Liver (tissue), 8 donors: ENCODE measurements at regions not wholly inside any gene's neighbourhood (a gene's known extent, or its start where the extent isn't known, plus 50 kb on each side); places are given as distances from the start of the nearest gene placed in this dataset.

Experiments
- DNase-seq: peaks from one replicate; pipeline ENCODE4 v3.0.0-alpha.2; 2017; ENCODE audit warnings: low spot score
- H3K27ac ChIP-seq, 2 donors: one replicate each; pipeline ENCODE4 v1.7.0; 2013; ENCODE audit warnings: inconsistent platforms in 2 of 2, low read length in 2 of 2, control low read depth in 1 of 2, low read depth in 1 of 2, mild to moderate bottlenecking in 1 of 2
- H3K27me3 ChIP-seq, 4 donors: one replicate each; pipeline versions ENCODE4 v1.6.1 to v1.7.0; 2013; ENCODE audit warnings: low read length in 3 of 4, inconsistent platforms in 1 of 4, mild to moderate bottlenecking in 1 of 4, moderate library complexity in 1 of 4; ENCODE audit not compliant: control insufficient read depth in 4 of 4, insufficient read depth in 4 of 4
- H3K36me3 ChIP-seq, 4 donors: one replicate each; pipeline versions ENCODE4 v1.6.1 to v1.7.0; 2013; ENCODE audit warnings: low read length in 3 of 4, mild to moderate bottlenecking in 3 of 4, low read depth in 1 of 4, moderate library complexity in 1 of 4; ENCODE audit not compliant: control insufficient read depth in 4 of 4, insufficient read depth in 3 of 4
- H3K4me1 ChIP-seq, 4 donors: one replicate each; pipeline versions ENCODE4 v1.6.1 to v1.7.0; 2013; ENCODE audit warnings: low read length in 3 of 4, mild to moderate bottlenecking in 3 of 4, moderate library complexity in 1 of 4; ENCODE audit not compliant: control insufficient read depth in 4 of 4, insufficient read depth in 4 of 4
- H3K4me3 ChIP-seq, 3 donors: one replicate each; pipeline versions ENCODE4 v1.6.1 to v1.7.0; 2013; ENCODE audit warnings: low read length in 3 of 3, control low read depth in 1 of 3, low read depth in 1 of 3, mild to moderate bottlenecking in 1 of 3
- H3K9ac ChIP-seq, 2 donors: one replicate each; pipeline ENCODE4 v1.7.0; 2013; ENCODE audit warnings: low read length in 2 of 2, mild to moderate bottlenecking in 2 of 2, moderate library complexity in 2 of 2, control low read depth in 1 of 2, low read depth in 1 of 2
- H3K9me3 ChIP-seq, 4 donors: one replicate each; pipeline versions ENCODE4 v1.6.1 to v1.7.0; 2013; ENCODE audit warnings: low read length in 3 of 4; ENCODE audit not compliant: control insufficient read depth in 4 of 4
- ATF3 ChIP-seq: IDR thresholded peaks from 2 replicates; pipeline ENCODE4 v1.6.1; 2016; ENCODE audit warnings: antibody characterized with exemption
- CTCF ChIP-seq: fragments of 150-350 bp; IDR thresholded peaks from 2 replicates; pipeline ENCODE4 v1.5.1; 2017; ENCODE audit warnings: improper control_type of control experiment, low read depth, low read length; ENCODE audit not compliant: missing input control
- GABPA ChIP-seq, 2 donors: IDR thresholded peaks in 1 of 2; conservative IDR thresholded peaks in 1 of 2; 2 replicates each; pipeline ENCODE4 v1.6.1; 2016; ENCODE audit warnings: antibody characterized with exemption in 2 of 2, mild to moderate bottlenecking in 1 of 2, moderate library complexity in 1 of 2
- HNF4A ChIP-seq, 2 donors: conservative IDR thresholded peaks; 2 replicates each; pipeline ENCODE4 v1.6.1; 2016; ENCODE audit warnings: antibody characterized with exemption in 2 of 2, mild to moderate bottlenecking in 2 of 2
- JUND ChIP-seq, 2 donors: IDR thresholded peaks; 2 replicates each; pipeline ENCODE4 v1.6.1; 2016; ENCODE audit warnings: antibody characterized with exemption in 2 of 2
- RAD21 ChIP-seq, 2 donors: IDR thresholded peaks; 2 replicates each; pipeline ENCODE4 v1.6.1; 2016; ENCODE audit warnings: antibody characterized with exemption in 2 of 2, mild to moderate bottlenecking in 2 of 2
- REST ChIP-seq: IDR thresholded peaks from 2 replicates; pipeline ENCODE4 v1.6.1; 2016; ENCODE audit warnings: antibody characterized with exemption, mild to moderate bottlenecking
- RXRA ChIP-seq, 2 donors: IDR thresholded peaks; 2 replicates each; pipeline ENCODE4 v1.6.1; 2017 to 2018; ENCODE audit warnings: antibody characterized with exemption in 2 of 2, mild to moderate bottlenecking in 1 of 2
- ZBTB33 ChIP-seq: IDR thresholded peaks from 2 replicates; pipeline ENCODE4 v1.6.1; 2016; ENCODE audit warnings: antibody characterized with exemption
- WGBS: extraction: QIAGEN DNeasy Blood & Tissue Kit; methylation state at CpG from one replicate; pipeline ENCODE4 v1.1.7; 2013; 5-methylcytosine and 5-hydroxymethylcytosine counted together
- TF ChIP-seq, protein P1 (sequence below): IDR thresholded peaks from 2 replicates; pipeline ENCODE4 v1.6.1; 2016; ENCODE audit warnings: antibody characterized with exemption
- donor health status: healthy.
- donor health status: healthy.
- donor health status: healthy.
- donor health status: healthy.
- donor health status: healthy.

DNA sequence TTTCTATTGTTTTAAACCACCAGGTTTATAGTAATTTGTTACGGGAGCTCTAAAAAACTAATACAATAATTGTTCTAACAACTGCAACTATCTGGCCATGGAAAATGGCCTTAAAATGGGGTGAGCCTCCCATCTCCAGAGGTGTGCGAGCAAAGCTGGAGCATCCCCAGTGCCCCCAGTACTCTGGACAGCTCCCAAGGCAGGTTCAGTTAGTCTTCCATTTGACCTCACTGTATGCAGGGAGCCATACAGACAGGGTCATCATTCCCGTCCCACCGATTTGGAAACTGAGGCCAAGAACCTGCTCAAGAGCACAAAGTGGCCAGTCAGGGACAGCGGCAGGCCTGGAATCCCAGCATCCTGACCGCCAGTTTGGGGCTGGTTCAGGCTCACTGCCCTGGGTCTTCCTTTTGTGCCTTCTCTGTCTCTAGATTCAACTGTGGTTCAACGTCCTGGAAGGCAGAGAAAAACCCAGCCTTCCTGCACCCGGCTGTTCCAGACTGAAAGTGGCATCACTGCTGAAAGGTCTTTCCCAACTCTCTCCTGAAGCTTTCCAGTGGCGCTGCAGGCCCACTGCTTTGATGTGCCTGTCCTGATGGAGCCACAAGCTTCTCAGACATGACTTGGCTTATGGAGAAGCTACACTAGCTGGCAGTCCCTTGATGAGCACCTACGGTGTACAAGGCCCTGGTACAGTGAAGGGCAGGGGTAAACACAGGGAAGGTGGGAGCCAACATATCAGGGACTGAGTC, 76.6 kb upstream of the LINGO1 start:
- no peak for TF ChIP-seq HNF4A (conservative IDR thresholded peaks at IDR 0.05)
- no peak for TF ChIP-seq RAD21 (IDR thresholded peaks at IDR 0.05)
- peak; percentile 49 for TF ChIP-seq REST
- H3K27me3 ChIP-seq, result no peaks in the 10 kb centered on the region
- no peaks in the 10 kb centered on the region for H3K4me1 ChIP-seq
- no peak overlapping the region for H3K27ac ChIP-seq
- DNase-seq, result no peak
- no peaks in the 10 kb centered on the region for H3K36me3 ChIP-seq
- WGBS, result 77% methylated on average over 10 of the region's 10 CpGs
- H3K4me3 ChIP-seq, result no peak overlapping the region
- H3K9ac ChIP-seq, result no peak overlapping the region
- H3K9me3 ChIP-seq, result no peaks in the 10 kb centered on the region

DNA sequence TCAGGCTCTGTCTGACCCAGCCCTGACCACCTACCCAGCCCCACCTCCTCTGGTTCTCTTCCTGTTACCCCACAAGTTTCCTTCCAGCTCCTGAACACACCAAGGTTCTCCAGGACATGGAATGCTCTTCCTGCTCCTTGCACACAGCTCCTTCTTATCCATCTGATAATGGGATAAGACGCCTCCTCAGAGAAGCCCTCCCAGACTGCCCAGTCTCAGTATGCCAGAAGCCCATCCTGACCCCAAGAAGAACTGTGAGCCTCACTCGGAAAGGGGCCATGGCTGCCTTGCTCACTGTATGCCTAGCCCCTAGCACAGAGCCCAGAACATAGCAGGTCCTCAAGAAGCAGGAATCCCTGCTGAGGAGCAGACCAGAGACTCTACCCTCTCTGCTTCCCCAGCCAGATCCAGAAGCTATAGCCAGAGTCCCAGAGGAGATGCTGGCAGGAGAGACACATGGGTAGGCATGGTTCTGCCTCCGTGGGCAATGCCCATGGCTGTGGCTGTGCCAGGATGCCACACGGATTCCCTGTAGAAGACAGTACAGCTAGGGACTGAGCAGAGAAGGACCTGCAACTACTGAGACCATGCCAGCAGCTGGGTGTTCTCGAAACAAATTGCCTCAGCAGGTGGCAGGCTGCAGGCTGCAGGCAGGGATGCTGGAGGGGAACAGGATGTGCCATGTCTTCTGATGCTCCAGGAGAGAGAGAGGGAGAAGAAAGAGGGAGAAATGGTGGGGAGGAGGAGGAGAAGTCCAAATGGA, 74.0 kb upstream of the LINGO1 start:
- TF ChIP-seq, protein P1, sequence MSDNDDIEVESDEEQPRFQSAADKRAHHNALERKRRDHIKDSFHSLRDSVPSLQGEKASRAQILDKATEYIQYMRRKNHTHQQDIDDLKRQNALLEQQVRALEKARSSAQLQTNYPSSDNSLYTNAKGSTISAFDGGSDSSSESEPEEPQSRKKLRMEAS, result no peak
- no peak for TF ChIP-seq RAD21 (IDR thresholded peaks at IDR 0.05)
- TF ChIP-seq GABPA (IDR thresholded peaks at IDR 0.05 in 1 of 2, conservative IDR thresholded peaks at IDR 0.05 in 1 of 2), result no peak
- TF ChIP-seq JUND (IDR thresholded peaks at IDR 0.05), result no peak
- no peak for TF ChIP-seq RXRA (IDR thresholded peaks at IDR 0.05)
- no peak for DNase-seq
- H3K36me3 ChIP-seq, result no peaks in the 10 kb centered on the region
- H3K9ac ChIP-seq, result no peak overlapping the region
- H3K9me3 ChIP-seq, result no peaks in the 10 kb centered on the region
- WGBS, result 59% methylated on average over 5 of the region's 5 CpGs
- no peaks in the 10 kb centered on the region for H3K27me3 ChIP-seq
- H3K4me1 ChIP-seq, result no peaks in the 10 kb centered on the region
- H3K27ac ChIP-seq, result no peak overlapping the region
- H3K4me3 ChIP-seq, result no peak overlapping the region

- DNase-seq, result no peak
- no peaks in the 10 kb centered on the region for H3K4me1 ChIP-seq
- 28% methylated on average over 5 of the region's 5 CpGs for WGBS
- TF ChIP-seq ATF3 (no peak), CTCF (no peak), ZBTB33 (no peak), REST (peak; percentile 98), HNF4A (conservative IDR thresholded peaks at IDR 0.05) (no peak)
- H3K27me3 ChIP-seq, result no peaks in the 10 kb centered on the region
- no peak overlapping the region for H3K4me3 ChIP-seq
- no peaks in the 10 kb centered on the region for H3K9me3 ChIP-seq
- no peak overlapping the region for H3K9ac ChIP-seq
- no peaks in the 10 kb centered on the region for H3K36me3 ChIP-seq
- no peak overlapping the region for H3K27ac ChIP-seq
Measured at GRCh38 chr15:77702211-77702957, 69.7 kb upstream of the LINGO1 start.
